ENCODE measurements at regions not wholly inside any gene's neighbourhood (a gene's known extent, or its start where the extent isn't known, plus 50 kb on each side); places are given as distances from the start of the nearest gene placed in this dataset.
"Not testable (repeated sequence)": the region's sequence is repeated elsewhere in the genome, so short reads cannot be mapped to it uniquely, and the experiment has no call there.

DNA sequence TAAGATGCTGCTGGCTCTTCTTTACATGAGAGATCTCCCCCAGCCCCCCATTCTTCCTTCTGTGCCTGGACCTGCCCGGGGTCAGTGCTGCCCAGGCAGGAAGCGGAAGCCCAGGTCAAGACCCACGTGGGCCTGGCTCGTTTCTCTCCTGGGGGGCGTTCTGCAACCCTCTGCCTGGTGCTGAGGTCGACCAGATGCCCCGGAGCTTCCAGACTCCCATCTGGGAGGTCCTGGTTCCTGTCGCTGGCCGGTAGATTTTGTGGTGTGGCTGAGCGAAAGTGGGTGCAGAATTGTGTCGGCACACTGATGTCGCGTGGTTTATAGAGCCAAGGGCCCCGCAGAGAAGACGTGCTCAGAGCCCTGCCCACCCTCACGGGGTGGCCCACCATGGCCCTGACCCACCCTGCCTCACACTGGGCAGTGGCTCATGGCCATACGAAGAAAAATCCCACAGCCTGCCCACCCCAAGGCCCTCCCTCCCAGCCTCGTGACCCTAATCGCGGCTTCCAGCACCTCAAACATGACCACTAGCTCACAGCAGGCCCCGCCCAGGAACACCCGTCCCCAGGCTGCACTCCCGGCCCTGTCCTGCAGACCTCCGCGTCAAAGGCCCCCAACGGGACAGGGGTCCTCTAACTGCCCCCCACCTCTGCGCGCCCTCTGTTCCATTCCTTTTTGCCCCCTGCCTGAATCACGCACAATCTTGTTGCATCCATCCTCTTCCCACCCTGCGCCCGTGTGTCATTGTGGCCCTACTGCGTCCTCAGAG is 443.2 kb upstream of the ZNF722 start:
- not testable (repeated sequence) for H3K9me3 ChIP-seq, H3K4me1 ChIP-seq, H3K27ac ChIP-seq, H3K36me3 ChIP-seq, H3K27me3 ChIP-seq, H3K4me3 ChIP-seq
- peak in 1 of 2 donors; percentile 37 for DNase-seq (ENCODE audit: low spot score in 2 of 2)
- WGBS = no CpG with 5 or more reads among the region's 32 CpGs

- not testable (repeated sequence) for H3K36me3 ChIP-seq, H3K9me3 ChIP-seq, H3K27me3 ChIP-seq, H3K4me1 ChIP-seq, H3K27ac ChIP-seq, H3K4me3 ChIP-seq
- no CpG with 5 or more reads among the region's 24 CpGs for WGBS
- peak in 1 of 2 donors; percentile 49 for DNase-seq (ENCODE audit: low spot score in 2 of 2)
Measured at GRCh38 chr7:63556223-63556622, 442.4 kb upstream of the ZNF722 start.

GRCh38 chr7:63559016-63559415 is 439.6 kb upstream of the ZNF722 start:
- not testable (repeated sequence) for H3K27me3 ChIP-seq, H3K36me3 ChIP-seq, H3K27ac ChIP-seq, H3K9me3 ChIP-seq, H3K4me1 ChIP-seq, H3K4me3 ChIP-seq
- peak in 1 of 2 donors; percentile 72 for DNase-seq (ENCODE audit: low spot score in 2 of 2)
- no CpG with 5 or more reads among the region's 12 CpGs for WGBS

- H3K4me3 ChIP-seq, H3K4me1 ChIP-seq, H3K27ac ChIP-seq, H3K27me3 ChIP-seq, H3K9me3 ChIP-seq, H3K36me3 ChIP-seq: not testable (repeated sequence)
- WGBS = 92% methylated on average over 12 of the region's 27 CpGs
- DNase-seq (ENCODE audit: low spot score in 2 of 2) = peak in 1 of 2 donors; percentile 65
Measured at GRCh38 chr7:63559826-63560465, 438.7 kb upstream of the ZNF722 start.

DNA sequence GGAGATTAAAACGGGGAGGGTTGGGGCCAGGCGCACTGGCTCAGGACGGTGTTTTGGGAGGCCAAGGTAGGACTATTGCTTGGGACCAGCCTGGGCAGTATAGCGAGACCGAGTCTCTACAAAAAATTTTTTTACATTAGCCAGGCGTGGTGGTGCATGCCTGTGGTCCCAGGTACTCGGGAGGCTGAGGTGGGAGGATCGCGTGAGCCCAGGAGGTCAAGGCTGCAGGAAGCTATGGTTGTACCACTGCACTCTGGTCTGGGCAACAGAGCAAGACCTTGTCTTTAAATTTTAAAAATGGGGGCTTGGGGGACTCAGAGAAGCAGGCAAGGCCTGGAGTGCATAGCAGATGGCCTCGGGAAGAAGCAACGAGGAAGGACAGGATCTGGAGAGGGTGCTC is 436.7 kb upstream of the ZNF722 start:
- not testable (repeated sequence) for H3K36me3 ChIP-seq, H3K4me3 ChIP-seq, H3K9me3 ChIP-seq, H3K27ac ChIP-seq, H3K4me1 ChIP-seq, H3K27me3 ChIP-seq
- DNase-seq (ENCODE audit: low spot score in 2 of 2) = peak in 1 of 2 donors; percentile 21
- WGBS = 78% methylated on average over 4 of the region's 11 CpGs

DNA sequence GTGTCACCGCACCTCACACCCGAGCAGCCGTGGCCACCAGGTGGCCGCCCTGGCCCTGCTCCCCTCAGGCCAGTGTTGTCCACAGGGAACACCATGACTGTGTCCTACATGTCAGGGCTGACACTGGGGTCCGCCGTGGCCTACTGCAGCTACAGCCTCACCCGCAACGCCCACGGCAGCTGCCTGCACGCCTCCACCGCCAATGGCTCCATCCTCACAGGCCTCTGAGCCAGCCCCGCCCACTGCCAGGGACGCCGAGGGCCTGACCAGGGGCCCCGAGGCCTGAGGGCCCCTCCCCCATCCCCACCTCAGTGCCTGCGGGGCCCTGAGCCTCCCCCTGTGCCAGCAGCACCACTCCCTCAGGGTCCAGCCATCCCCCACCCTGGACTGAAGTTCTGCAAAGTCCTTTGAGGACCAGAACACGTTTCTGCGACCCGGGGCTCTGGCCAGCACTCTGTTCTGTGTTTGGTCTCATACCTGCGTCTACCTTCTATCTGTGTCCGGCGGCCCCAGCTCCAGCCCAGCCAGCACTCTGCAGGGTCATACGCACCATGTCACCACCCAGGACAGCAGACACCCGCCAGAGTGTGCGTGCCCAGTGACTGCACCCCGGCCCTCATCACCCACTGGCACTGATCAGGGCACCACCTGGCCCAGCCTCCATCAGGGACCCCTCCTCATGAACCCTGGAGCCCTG is 436.1 kb upstream of the ZNF722 start:
- H3K9me3 ChIP-seq = peaks cover 11% of the 10 kb centered on the region
- not testable (repeated sequence) for H3K4me1 ChIP-seq, H3K27me3 ChIP-seq, H3K4me3 ChIP-seq, H3K36me3 ChIP-seq, H3K27ac ChIP-seq
- DNase-seq (ENCODE audit: low spot score in 2 of 2) = peak in 1 of 2 donors; percentile 48
- 80% methylated on average over 3 of the region's 26 CpGs for WGBS

DNA sequence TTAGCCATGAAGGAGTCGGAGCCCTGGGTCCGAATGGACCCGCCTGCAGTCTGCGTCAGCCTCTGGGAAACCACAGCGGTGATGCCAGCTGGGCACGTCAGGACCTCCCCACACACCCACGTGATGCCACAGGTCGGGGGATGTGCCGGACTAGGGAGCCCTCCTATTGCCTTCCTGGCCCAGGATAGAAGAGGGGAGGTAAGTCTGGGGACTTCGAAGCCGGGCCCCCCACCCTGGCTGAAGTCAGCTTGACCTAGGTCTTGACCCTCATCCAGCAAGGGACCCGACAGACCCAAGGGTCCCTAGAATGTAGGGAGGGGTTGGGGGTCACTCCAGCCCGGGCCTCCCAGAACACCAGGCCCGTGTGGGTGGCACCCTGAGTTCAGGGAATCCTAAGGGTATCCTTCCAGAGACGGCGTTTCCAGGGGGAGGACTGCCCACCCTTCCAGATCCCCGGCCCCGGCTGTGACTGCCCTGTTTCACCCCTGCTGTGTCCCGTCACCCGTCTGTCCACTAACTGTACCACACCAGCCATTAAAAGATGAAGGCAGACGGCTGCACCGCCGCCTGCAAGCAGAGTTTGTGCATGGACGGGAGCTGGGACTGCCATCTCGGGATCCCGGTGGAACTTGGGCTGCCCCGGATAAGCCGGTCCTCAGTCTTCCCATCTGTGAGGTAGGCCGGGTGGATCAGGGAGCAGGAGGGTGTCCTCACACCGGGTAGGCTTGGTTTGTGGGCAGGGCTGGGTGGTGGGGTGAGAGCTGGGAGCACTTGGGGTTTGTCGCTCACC is 435.3 kb upstream of the ZNF722 start:
- 92% methylated on average over 9 of the region's 31 CpGs for WGBS
- not testable (repeated sequence) for H3K4me1 ChIP-seq, H3K27me3 ChIP-seq, H3K36me3 ChIP-seq, H3K4me3 ChIP-seq, H3K27ac ChIP-seq
- H3K9me3 ChIP-seq = peaks cover 14% of the 10 kb centered on the region
- DNase-seq (ENCODE audit: low spot score in 2 of 2) = peak in 1 of 2 donors; percentile 48

DNA sequence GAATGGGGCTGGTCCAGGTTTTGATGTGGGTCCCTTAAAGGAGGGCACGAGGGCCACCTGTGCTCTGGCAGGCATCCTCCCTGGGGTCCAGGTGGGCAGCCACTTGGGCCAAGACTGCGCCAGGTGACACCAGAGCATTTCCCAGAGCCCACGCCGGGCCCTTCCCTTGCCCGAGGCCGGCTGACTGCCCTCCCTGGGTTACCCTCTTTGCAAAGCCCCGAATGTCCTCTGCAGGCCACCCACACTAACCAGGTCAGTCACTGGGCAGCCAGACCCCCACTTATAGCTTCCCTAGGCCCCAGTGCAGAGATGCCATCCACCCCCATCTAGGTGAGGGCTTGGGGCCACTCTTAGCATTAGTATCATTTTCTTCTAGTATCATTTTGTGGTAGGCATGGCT is 433.8 kb upstream of the ZNF722 start:
- 97% methylated on average over 6 of the region's 7 CpGs for WGBS
- not testable (repeated sequence) for H3K4me1 ChIP-seq, H3K27ac ChIP-seq, H3K4me3 ChIP-seq, H3K36me3 ChIP-seq, H3K27me3 ChIP-seq
- DNase-seq (ENCODE audit: low spot score in 2 of 2) = peak in 1 of 2 donors; percentile 67
- peaks cover 14% of the 10 kb centered on the region for H3K9me3 ChIP-seq

- H3K4me3 ChIP-seq, H3K27ac ChIP-seq, H3K27me3 ChIP-seq, H3K4me1 ChIP-seq, H3K36me3 ChIP-seq: not testable (repeated sequence)
- peak in 1 of 2 donors; percentile 70 for DNase-seq (ENCODE audit: low spot score in 2 of 2)
- peaks cover 23% of the 10 kb centered on the region for H3K9me3 ChIP-seq
- 71% methylated on average over 7 of the region's 11 CpGs for WGBS
Measured at GRCh38 chr7:63566886-63567285, 431.8 kb upstream of the ZNF722 start.

DNA sequence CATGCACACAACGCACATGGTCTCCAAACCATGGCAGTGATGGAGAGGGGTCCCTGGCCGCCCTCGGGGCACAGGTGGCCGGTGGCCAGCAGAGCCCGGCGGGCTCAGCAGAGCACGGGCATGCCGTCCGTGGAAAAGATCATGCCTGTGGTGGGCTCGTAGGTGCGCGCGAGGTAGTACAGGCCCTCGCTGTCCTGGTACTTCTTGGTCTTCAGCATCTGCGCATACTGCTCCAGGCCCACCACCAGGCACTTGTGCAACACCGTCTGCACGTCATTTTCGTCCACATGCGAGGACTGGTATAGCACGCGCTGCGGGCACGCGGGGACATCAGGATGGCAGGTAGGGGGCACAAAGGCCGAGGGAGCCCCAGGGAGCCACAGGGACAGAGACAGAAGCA is 431.0 kb upstream of the ZNF722 start:
- not testable (repeated sequence) for H3K27me3 ChIP-seq, H3K27ac ChIP-seq, H3K4me1 ChIP-seq, H3K4me3 ChIP-seq, H3K36me3 ChIP-seq
- WGBS = 96% methylated on average over 11 of the region's 25 CpGs
- peak in 1 of 2 donors; percentile 65 for DNase-seq (ENCODE audit: low spot score in 2 of 2)
- peaks cover 29% of the 10 kb centered on the region for H3K9me3 ChIP-seq

- H3K27me3 ChIP-seq = not testable (repeated sequence)
Measured at GRCh38 chr7:63568571-63569313, 429.9 kb upstream of the ZNF722 start.

GRCh38 chr7:63570386-63571115 is 428.1 kb upstream of the ZNF722 start:
- H3K4me1 ChIP-seq, H3K4me3 ChIP-seq, H3K27me3 ChIP-seq, H3K36me3 ChIP-seq, H3K27ac ChIP-seq: not testable (repeated sequence)
- peaks cover 36% of the 10 kb centered on the region for H3K9me3 ChIP-seq
- peak in 1 of 2 donors; percentile 72 for DNase-seq (ENCODE audit: low spot score in 2 of 2)
- 84% methylated on average over 14 of the region's 15 CpGs for WGBS

More at GRCh38 chr7:63568571-63569313, 429.9 kb upstream of the ZNF722 start:
- DNase-seq (ENCODE audit: low spot score in 2 of 2) = peak in 1 of 2 donors; percentile 69
- H3K4me1 ChIP-seq, H3K36me3 ChIP-seq, H3K27ac ChIP-seq, H3K4me3 ChIP-seq: not testable (repeated sequence)
- peaks cover 36% of the 10 kb centered on the region for H3K9me3 ChIP-seq
- 93% methylated on average over 10 of the region's 27 CpGs for WGBS
